ENCODE measurements at regions not wholly inside any gene's neighbourhood (a gene's known extent, or its start where the extent isn't known, plus 50 kb on each side); places are given as distances from the start of the nearest gene placed in this dataset.

GRCh38 chr4:7128234-7128633 lies 60.4 kb upstream of the GRPEL1 start:
- Histone ChIP-seq H3K9me3 (replicated peaks; ENCODE audit: control insufficient read depth, insufficient read depth, low read depth, low read length) (no peaks in the 10 kb centered on the region; the same call in 1 of the 2 replicates), H3K4me2 (ENCODE audit: insufficient read depth, low read length) (no peak overlapping the region), H3K27me3 (ENCODE audit: control insufficient read depth in 2 of 2, insufficient read depth in 2 of 2, low read length in 2 of 2) (peaks cover 29 to 65% of the 10 kb centered on the region in 2 experiments), H2AFZ (ENCODE audit: low read depth, low read length) (no peak overlapping the region), H3K4me1 (replicated peaks in 1 of 2; ENCODE audit: control insufficient read depth in 2 of 2, insufficient read depth in 2 of 2, low read length in 2 of 2) (peaks cover 0 to 18% of the 10 kb centered on the region in 2 experiments; a peak in 1 of 5 replicates), H3K4me3 (no peak overlapping the region), H3K27ac (ENCODE audit: extremely low read depth, low read depth, low read length) (no peak overlapping the region), H3K9me1 (ENCODE audit: control insufficient read depth, insufficient read depth, low read length) (no peaks in the 10 kb centered on the region), H3K79me2 (ENCODE audit: control insufficient read depth, insufficient read depth, low read length) (no peaks in the 10 kb centered on the region), H4K20me1 (replicated peaks; ENCODE audit: control insufficient read depth, insufficient read depth, low read length) (no peaks in the 10 kb centered on the region), H3K9ac (ENCODE audit: insufficient read depth in 1 of 2, low read depth in 2 of 2, low read length in 2 of 2) (no peak overlapping the region; a peak in 1 of 4 replicates), H3K36me3 (ENCODE audit: control insufficient read depth, insufficient read depth, low read length) (no peaks in the 10 kb centered on the region)
- ChIA-PET POLR2A (interaction anchor here (0.7 to 1.1 kb wide), 2 partner anchors 16 to 674 kb away, joined by 3 to 4 read pairs; no protein-coding TSS in a partner anchor), CTCF (ENCODE audit: low intra/inter-chr PET ratio) (no interaction called here)
- TF ChIP-seq E2F6 (IDR thresholded peaks at IDR 0.05; ENCODE audit: borderline replicate concordance in 1 of 2, extremely low read depth in 1 of 2, insufficient read depth in 1 of 2, insufficient read length in 1 of 2, low read depth in 1 of 2, low read length in 1 of 2, poor library complexity in 1 of 2, severe bottlenecking in 1 of 2): peak in 1 of 2 experiments; percentile 58
- TF ChIP-seq ETS2 (tag; IDR thresholded peaks at IDR 0.05; ENCODE audit: borderline replicate concordance, poor library complexity, severe bottlenecking): no peak
- no peak for TF ChIP-seq PPARD (CRISPR knock-in tag; IDR thresholded peaks at IDR 0.05)
- 0 out of 2 replicates have a peak, but pooled peaks have one; percentile 30 for TF ChIP-seq BHLHE40 (IDR thresholded peaks at IDR 0.05; ENCODE audit: low read length)
- intact Hi-C loops (cut with micrococcal nuclease): no loop called here
- FAIRE-seq (no peak), DNase-seq (ENCODE audit: extremely low read depth in 1 of 4, low spot score in 3 of 4) (no peak), ATAC-seq (no peak)
- WGBS (ENCODE audit: insufficient coverage, low coverage, missing lambda C conversion rate): 10% methylated on average over 8 of the region's 8 CpGs
- BruUV-seq (replicated peaks): no TSS peak
- in situ Hi-C loops (cut with MboI): no loop called here

All from K562 (cell line).